SU-DHL-6 (cell line): ENCODE measurements at regions not wholly inside any gene's neighbourhood (a gene's known extent, or its start where the extent isn't known, plus 50 kb on each side); places are given as distances from the start of the nearest gene placed in this dataset.

Source experiments
- H2AFZ ChIP-seq: fragments of 200-600 bp; sonication (generic); 2 replicates; pipeline ENCODE4 v1.6.1; 2014; ENCODE audit warnings: low read depth, mild to moderate bottlenecking, moderate library complexity, mixed read lengths, antibody characterized with exemption, low read length; ENCODE audit not compliant: severe bottlenecking
- H3F3A ChIP-seq: fragments of 200-600 bp; shearing (Covaris generic); 2 replicates; pipeline ENCODE4 v1.6.0; 2016; ENCODE audit warnings: antibody characterized with exemption, mild to moderate bottlenecking; ENCODE audit not compliant: insufficient read depth
- H3K27ac ChIP-seq: fragments of 200-600 bp; sonication (generic); 2 replicates; pipeline ENCODE4 v1.5.1; 2016; ENCODE audit warnings: low read depth, mild to moderate bottlenecking, low read length, moderate library complexity, mixed read lengths
- H3K27me3 ChIP-seq: fragments of 200-600 bp; sonication (generic), shearing (Covaris generic); 2 replicates; pipeline ENCODE4 v1.6.0; 2014; ENCODE audit warnings: mild to moderate bottlenecking, low read length
- H3K36me3 ChIP-seq: fragments of 200-600 bp; sonication (generic); 2 replicates; pipeline ENCODE4 v1.6.1; 2014; ENCODE audit warnings: mild to moderate bottlenecking, low read length, mixed read lengths
- H3K4me2 ChIP-seq: fragments of 300-600, 200-600 bp; shearing (Covaris generic), sonication (generic); 2 replicates; pipeline ENCODE4 v1.6.0; 2014; ENCODE audit warnings: low read length, low read depth, mild to moderate bottlenecking; ENCODE audit not compliant: poor library complexity, severe bottlenecking
- H3K4me3 ChIP-seq: fragments of 200-600 bp; sonication (generic); 2 replicates; pipeline ENCODE4 v1.5.1; 2014; ENCODE audit warnings: antibody characterized with exemption, low read length, mild to moderate bottlenecking, mixed read lengths; ENCODE audit not compliant: insufficient read depth, poor library complexity, severe bottlenecking
- H3K79me2 ChIP-seq: fragments of 200-600 bp; sonication (generic); 2 replicates; pipeline ENCODE4 v1.6.1; 2014; ENCODE audit warnings: mild to moderate bottlenecking, low read length, moderate library complexity; ENCODE audit not compliant: insufficient read depth
- H3K9ac ChIP-seq: fragments of 200-600 bp; sonication (generic); 2 replicates; pipeline ENCODE4 v1.7.0; 2014; ENCODE audit warnings: mild to moderate bottlenecking, low read length
- H3K9me2 ChIP-seq: fragments of 200-600 bp; sonication (generic); replicated peaks from 2 replicates; pipeline ENCODE4 v1.6.1; 2014; ENCODE audit warnings: low read length; ENCODE audit not compliant: insufficient read depth
- H3K9me3 ChIP-seq: fragments of 200-600 bp; sonication (generic); 2 replicates; pipeline ENCODE4 v1.6.1; 2014; ENCODE audit warnings: low read length, mixed read lengths; ENCODE audit not compliant: insufficient read depth
- H4K20me1 ChIP-seq: fragments of 200-600 bp; sonication (generic); 2 replicates; pipeline ENCODE4 v1.6.1; 2014; ENCODE audit warnings: low read depth, mild to moderate bottlenecking, antibody characterized with exemption, low read length, moderate library complexity, mixed read lengths
- CTCF ChIP-seq: fragments of 200-600 bp; sonication (generic); IDR thresholded peaks from one replicate; pipeline ENCODE4 v1.5.1; 2017; ENCODE audit warnings: antibody characterized with exemption, mild to moderate bottlenecking, low read length, moderate library complexity; ENCODE audit not compliant: insufficient read depth, poor library complexity, severe bottlenecking
- EZH2phosphoT487 ChIP-seq: fragments of 200-600 bp; sonication (generic), shearing (Covaris generic); conservative IDR thresholded peaks from 2 replicates; pipeline ENCODE4 v1.6.1; 2018; ENCODE audit warnings: mild to moderate bottlenecking, antibody characterized with exemption, low read length, moderate library complexity, mixed read lengths

- no peak overlapping the region for H3K27ac ChIP-seq
- no peaks in the 10 kb centered on the region for H3K36me3 ChIP-seq
- no peak overlapping the region for H2AFZ ChIP-seq
- H3K4me3 ChIP-seq, result no peak overlapping the region
- H4K20me1 ChIP-seq, result no peaks in the 10 kb centered on the region
- H3F3A ChIP-seq, result no peaks in the 10 kb centered on the region
- H3K9me2 ChIP-seq, result no peaks in the 10 kb centered on the region
- H3K4me2 ChIP-seq, result no peak overlapping the region
- no peak for TF ChIP-seq EZH2phosphoT487
- no peak for TF ChIP-seq CTCF
- H3K9ac ChIP-seq, result no peak overlapping the region
- H3K9me3 ChIP-seq, result no peaks in the 10 kb centered on the region
- no peaks in the 10 kb centered on the region for H3K27me3 ChIP-seq
- no peaks in the 10 kb centered on the region for H3K79me2 ChIP-seq
Observed at GRCh38 chrX:46374371-46374770, 170.8 kb downstream of the ZNF674 start.

DNA sequence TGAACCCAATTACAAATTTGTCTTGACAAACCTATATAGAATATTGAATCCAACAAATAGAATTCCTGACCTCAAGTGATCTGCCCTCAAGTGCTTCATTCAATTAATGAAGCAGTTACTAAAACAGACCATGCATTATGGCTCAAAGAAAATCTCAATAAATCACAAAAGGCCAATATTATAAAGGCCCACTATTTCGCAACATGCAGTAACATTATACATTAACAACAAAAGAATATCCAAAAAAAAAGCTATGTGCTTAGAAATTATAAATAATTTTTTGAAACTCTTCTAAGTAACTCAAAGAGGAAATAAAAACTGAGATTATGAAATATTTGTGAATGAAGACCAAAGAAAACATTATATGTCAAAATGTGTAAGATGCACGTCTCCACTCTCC is 177.7 kb downstream of the ZNF674 start:
- Histone ChIP-seq H3K9me2 (no peaks in the 10 kb centered on the region), H3K27me3 (no peaks in the 10 kb centered on the region), H3K4me3 (no peak overlapping the region), H2AFZ (no peak overlapping the region), H4K20me1 (no peaks in the 10 kb centered on the region), H3K27ac (no peak overlapping the region), H3K4me2 (no peak overlapping the region), H3K9me3 (no peaks in the 10 kb centered on the region), H3K36me3 (no peaks in the 10 kb centered on the region), H3F3A (no peaks in the 10 kb centered on the region), H3K9ac (no peak overlapping the region), H3K79me2 (no peaks in the 10 kb centered on the region)
- TF ChIP-seq CTCF, result no peak
- no peak for TF ChIP-seq EZH2phosphoT487

DNA sequence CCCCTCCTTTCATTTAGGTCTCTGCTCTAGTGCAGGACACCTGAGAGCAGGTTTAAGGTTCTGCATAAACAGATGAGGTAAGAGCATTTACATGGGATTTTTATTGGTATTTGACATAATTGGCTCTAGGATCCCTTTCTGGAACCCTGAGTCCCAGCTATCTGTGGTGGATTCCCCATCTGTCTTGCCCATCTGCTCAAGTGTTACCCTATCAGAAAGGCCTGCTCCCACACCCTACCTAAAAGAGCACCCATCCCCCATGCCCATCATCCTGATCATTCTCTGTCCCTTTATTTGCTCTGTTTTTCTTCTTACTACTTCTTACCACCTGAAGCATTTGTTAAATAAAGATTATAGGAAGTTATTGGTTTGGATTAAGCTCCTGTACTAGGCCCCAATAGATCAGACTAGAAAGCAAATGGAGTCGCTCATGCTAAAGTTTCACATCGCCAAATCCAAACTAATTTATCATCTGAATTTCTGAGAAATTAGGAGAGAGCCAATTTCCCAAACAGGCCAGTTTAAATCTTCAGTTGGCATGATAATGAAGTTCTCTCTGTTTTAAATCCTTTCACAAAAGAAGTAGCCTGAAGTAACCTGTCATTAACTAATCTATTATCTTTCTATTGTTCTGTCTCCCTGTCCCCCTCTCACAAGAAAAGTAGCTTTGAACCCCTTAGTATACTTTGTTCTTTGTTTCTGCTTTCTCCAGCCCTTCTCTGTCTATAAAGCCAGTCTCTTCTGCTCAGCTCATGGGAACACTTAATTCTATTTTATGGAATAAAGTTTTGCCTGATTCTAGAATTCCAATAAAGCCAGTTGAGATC is 178.6 kb downstream of the ZNF674 start:
- Histone ChIP-seq H3K4me3 (no peak overlapping the region), H3K9me2 (no peaks in the 10 kb centered on the region), H3K4me2 (no peak overlapping the region), H3K9ac (no peak overlapping the region), H3K79me2 (no peaks in the 10 kb centered on the region), H3F3A (no peaks in the 10 kb centered on the region), H3K27me3 (no peaks in the 10 kb centered on the region), H3K9me3 (no peaks in the 10 kb centered on the region), H4K20me1 (no peaks in the 10 kb centered on the region), H3K27ac (no peak overlapping the region), H3K36me3 (no peaks in the 10 kb centered on the region), H2AFZ (no peak overlapping the region)
- TF ChIP-seq EZH2phosphoT487 (no peak), CTCF (no peak)
